ENCODE measurements at regions not wholly inside any gene's neighbourhood (a gene's known extent, or its start where the extent isn't known, plus 50 kb on each side); places are given as distances from the start of the nearest gene placed in this dataset.
"Not testable (repeated sequence)": the region's sequence is repeated elsewhere in the genome, so short reads cannot be mapped to it uniquely, and the experiment has no call there.

DNA sequence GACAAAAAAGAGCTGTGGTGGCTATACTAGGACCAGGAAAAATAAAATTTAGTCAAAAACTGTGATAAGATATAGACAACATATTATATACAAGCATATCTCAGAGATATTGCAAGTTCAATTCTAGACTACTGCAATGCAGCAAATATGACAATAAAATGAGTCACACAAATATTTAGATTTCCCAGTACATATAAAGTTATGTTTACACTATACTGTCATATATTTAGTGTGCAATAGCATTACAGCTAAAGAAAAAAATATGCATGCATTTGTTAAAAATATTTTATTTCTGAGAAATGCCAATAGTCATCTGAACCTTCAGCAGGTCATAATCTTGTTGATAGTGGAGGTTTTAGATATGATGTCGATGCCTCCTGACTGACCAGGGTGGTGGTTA lies 72.1 kb downstream of the AKR1C4 start:
- no peak for DNase-seq

DNA sequence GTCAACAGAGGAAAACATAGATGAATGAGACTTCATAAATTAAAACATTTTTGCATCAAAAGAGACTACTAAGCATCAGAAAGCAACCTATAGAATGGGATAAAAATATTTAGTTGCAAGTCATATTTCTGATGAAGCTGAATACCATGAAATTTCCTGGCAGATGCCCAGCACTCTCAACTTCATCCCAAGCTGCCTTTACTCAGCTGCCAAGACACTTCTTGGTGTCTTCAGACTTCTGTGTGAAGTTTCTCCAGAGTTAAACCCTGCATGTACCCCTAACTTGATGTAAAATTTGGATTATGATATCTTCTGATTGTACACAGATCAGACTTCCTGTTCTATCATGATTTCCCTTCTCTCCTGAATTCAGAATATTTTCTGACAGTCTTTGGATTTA lies 73.2 kb downstream of the AKR1C4 start:
- no peak for DNase-seq

DNA sequence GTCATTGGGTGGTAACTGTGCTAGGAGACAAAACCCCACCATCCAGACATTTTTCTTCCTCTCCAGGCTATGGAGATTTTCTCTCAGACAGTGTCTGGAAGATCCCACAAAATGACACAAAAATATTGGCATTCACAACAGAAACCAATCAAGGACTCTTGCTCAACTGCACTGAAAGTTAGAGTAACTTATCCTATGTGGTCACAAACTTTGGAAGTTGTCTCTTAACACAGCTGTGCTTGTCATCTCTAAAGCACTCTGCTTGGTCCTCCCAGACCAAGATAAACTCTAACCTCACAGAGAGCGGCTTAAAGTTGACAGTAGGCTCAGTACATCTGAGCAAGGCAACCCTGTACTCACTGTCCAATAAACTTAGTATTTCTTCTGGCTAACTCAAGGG lies 74.9 kb downstream of the AKR1C4 start:
- no peak for DNase-seq

DNA sequence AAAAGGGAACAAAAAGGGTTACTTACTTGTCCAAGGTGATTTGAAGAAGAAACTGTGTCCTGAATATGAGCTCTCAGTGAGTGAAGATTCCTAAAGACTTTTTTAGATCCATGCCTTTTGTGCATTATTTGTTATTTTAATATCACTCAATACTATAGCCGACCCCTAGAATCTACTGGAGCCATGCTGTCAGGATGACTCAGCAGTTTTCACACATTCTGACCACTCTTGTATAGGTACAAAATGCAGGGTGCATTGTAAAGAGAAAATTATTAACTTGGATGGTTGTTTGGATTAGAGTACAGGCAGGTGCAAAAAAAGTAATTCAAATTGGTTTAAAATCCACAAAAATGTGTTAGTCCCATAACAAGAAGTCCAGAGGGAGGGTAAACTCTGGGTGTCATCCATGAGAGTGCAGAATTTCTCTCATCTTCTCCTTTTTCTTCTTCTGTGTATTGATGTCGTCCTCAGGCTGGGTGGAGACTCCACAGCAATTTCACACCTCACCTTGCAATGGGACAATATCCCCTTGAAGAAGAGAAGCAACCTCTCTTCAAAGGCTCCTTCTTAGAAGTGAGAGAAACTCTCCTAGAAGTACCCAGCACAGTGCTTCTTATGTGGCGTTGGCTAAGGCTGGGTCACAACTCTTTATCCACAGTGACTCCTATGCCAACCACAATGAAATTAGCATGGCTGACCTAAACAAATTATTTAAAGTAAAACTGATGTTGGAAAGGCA lies 75.6 kb downstream of the AKR1C4 start:
- no peak for DNase-seq

DNA sequence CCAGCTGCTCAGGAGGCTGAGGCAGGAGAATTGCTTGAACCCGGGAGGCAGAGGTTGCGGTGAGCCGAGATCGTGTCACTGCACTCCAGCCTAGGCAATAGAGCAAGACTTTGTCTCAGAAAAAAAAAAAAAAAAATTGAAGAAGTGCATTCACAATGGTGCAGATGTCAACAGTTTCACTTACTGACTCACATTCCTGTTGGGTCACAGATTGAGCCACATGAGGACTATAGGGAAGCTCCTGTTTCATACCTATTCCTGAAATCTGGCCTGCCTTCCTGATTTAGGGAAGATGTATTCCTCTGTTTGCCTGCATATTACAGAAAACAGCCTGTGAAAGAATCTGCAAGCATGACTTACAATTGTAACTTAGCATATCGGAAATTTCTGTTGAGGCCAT lies 78.2 kb downstream of the AKR1C4 start:
- DNase-seq: no peak

DNA sequence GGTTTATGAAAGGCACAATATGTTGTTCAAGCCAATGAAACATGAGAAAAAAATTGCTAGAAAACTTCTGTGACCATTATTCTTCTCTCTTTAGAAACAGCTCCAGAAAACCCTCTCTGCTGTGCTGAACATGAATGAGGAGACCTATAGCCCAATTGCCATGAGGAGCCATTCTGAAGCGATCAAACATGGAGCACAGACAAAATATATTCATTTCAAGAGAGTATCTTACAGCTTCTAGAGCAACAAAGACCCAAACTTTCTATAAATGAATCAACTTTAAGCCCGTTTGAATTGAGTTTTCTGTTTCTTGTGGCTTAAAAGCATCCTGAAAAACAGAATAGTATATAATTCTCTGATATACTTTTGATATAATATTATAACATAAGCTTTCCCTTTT lies 83.4 kb upstream of the UCN3 start:
- DNase-seq: no peak

DNA sequence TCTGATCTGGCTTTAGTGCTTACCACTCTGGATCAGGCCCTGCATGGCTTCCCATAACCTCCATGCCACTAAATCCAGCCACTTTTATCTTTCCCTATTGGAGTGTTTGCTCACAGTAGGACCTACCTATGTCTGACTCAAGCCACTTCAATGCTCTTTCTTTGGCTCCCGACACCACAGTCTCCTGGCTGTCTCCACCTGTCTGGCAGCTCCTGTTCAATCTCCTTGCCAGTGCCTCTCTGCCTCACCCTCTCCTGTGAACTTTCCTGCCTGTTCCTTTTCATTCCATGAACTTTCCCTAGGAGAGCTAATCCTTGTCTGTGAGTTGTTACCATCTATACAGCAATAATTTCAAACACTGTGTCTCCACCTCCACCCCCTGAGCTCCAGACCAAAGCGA lies 82.6 kb upstream of the UCN3 start:
- no peak for DNase-seq

DNA sequence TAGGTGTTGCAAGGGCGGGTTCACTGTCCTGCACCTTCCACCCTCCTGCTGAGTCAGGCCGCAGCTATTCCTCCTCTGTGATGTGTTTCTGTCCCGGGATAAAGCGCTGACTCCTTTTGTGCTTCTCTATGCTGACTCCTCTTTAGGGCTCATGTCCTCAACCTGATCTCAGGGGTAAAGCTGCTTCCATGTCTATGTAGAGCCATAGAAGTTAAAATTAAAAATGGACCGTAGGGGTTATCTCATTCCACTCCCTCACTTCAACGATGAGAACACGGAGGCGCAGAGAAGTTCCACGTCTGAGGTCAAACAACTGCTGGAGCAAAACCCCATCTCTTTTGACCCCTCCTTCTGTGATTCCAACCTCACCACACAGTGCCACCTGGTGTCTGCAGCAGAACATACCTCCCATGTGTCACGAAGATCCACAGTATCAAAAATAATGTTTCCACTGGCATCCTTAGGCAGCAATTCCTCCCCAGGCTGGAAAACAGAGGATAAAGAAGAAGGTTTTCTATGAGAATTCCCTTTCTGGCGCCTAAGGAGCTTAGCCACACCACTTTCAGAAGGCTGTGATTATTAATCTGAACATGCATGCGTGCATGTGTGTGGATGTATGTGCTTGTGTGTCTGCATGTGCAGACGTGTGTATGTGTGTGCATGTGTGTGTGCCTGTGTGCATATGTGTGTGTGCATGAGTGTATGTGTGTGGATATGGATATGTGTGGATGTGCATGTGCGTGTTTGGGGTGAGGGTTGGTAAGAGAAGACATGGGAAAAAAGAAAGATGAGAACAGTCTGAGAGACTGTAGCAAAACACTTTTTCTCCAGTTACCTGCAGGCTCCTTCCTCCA lies 81.2 kb upstream of the UCN3 start:
- DNase-seq: peak; percentile 76

DNA sequence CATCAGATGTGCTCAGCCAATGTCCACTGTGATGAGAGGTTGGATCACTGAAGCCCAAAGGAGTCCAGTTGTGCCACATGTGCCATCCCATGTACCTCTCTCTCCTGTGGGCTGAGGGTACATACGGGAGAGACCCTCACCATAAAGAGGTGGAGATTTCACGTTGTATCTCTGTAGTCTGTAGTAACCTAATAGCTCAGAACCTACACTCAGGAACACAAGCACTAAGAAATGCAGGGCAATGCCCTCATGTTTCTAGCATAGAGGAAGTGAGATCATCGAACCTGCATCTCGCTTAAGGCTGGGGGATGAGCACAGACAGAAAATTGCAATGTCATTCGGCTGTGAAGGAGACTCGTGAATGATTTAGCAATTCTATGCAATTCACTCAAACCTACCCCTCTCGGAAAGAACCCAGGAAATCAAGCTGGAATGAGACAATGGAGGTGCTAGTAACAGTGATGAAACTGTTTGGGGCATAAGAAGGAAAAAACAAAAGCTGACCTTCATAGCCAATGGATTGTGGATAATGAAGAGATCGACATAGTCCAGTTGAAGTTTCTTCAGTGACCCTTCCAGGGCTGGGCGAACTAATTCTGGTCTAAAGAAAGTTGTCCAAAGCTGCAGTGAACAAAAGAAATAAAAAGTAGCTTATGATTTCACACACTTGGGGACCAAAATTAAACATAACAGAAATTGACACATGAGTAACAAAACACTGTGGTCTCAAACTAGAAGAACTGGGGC lies 80.3 kb upstream of the UCN3 start:
- peak; percentile 78 for DNase-seq

DNA sequence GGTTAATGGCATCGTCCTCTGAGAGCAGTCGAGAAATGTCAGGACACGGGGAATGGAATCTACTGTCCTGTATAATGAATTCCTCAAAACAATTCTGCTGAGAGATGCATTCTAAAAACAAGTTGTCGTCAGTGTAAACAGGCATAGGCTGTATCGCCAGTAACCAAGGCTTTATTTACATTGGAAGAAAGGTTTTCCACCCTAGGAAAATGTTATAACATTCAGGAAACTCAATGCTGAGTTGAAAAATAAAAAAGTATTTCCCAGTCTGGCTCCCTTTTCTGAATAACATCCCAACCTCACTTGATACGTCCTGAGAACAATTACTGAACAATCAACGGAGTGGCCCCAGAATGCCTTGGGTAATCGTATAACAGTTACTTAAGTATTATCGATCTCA lies 79.6 kb upstream of the UCN3 start:
- DNase-seq: no peak

DNA sequence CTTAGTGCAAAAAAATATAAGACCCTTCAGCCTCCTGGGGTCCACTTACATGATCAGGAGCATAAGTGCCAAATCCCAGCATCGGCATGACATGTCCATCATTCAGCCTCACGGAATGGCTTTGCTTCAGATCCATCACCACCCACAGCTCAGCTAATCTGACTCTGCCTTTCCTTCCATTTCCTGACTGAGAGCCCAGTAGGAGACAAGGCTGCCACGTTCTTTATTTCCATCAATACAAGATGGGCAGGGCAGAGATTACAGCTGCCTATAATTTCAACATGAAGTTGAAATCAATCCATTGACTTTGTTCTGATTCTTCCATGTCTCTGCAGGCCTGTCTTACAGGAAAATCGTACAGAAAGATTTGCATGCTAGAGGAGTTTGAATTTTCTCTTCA lies 76.4 kb upstream of the UCN3 start:
- DNase-seq: no peak

DNA sequence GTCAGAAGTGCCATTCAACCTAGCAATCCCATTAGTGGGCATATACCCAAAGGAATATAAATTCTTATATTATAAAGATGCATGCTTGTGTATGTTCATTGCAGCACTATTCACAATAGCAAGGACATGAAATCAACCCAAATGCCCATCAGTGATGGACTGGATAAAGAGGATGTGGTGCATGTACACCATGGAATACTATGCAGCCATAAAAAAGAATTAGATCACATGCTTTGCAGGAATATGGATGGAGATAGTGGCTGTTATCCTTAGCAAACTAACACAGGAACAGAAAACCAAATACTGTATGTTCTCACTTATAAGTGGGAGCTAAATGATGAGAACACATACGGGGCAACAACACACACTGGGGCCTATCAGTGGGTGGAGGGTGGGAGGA lies 75.5 kb upstream of the UCN3 start:
- not testable (repeated sequence) for DNase-seq

DNA sequence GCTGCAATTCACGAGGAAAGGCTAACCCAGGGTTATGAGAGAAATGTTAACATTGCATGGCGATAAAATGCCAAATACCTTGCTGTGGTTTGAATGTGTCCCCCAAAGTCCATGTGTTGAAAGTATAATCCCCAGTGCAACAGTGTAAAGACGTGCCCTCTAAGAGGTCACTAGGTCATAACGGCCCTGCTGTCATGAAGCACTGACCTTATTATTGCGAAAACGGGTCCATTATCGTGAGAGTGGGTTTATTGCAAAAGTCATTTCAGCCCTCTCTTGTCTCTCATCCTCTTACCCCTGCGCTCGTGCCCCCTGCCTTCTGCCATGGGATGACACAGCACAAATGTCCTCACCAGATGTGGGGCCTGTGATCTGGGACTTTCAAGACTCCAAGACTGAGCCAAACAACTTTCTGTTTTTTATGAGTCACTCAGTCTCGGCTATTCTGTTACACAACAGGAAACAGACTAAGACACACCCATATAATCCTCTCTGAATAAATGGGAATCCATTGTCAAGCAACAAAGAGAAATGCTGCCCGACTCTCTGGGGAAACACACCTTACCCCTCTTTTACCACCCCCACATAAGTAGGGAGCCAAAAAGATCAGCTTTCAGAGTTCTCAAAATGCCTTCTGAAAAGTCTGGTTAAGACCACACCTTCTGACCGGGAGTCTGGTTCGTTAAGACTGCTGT lies 73.1 kb upstream of the UCN3 start:
- no peak for DNase-seq

DNA sequence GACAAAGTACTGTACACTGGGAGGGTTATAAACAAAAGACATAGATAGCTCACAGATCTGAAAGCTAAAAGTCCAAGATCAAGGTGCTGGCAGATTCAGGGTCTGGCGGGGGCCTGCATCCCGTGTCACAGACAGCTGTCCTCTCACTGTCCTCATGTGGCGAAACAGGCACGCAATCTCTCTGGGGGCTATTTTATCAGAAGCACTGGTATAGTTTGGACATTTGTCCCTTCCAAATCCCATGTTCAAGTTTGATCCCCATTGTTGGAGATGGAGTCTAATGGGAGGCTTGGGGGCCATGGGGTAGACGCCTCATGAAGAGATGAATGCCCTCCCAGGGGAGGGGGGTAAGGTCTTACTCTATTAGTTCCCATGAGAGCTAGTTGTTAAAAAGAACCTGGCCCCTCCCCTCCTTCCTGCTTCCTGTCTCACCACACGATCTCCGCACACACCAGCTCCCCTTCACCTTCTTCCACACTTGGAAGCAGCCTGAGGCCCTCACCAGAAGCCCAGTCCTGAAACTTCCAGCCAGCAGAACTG lies 72.5 kb upstream of the UCN3 start:
- DNase-seq: no peak

DNA sequence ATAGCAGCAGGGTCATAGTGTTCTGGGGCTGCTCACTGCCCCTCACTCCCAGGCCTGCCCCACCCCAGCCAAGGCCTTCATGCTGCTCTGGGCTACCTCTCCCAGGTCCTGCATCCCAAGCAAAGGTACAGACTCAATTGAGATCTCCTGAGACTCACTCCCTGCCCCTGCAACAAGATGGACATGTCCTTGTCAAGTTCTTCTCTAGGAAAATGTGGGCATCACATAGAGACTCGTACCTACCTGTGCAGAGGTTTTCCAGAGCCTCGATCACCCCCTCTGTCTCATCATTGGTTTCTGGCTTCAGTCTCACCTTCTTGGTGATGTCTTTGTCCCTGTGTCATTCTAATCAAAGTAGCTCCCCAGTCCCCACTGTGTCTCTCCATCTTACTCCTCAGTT lies 71.8 kb upstream of the UCN3 start:
- not testable (repeated sequence) for DNase-seq

DNA sequence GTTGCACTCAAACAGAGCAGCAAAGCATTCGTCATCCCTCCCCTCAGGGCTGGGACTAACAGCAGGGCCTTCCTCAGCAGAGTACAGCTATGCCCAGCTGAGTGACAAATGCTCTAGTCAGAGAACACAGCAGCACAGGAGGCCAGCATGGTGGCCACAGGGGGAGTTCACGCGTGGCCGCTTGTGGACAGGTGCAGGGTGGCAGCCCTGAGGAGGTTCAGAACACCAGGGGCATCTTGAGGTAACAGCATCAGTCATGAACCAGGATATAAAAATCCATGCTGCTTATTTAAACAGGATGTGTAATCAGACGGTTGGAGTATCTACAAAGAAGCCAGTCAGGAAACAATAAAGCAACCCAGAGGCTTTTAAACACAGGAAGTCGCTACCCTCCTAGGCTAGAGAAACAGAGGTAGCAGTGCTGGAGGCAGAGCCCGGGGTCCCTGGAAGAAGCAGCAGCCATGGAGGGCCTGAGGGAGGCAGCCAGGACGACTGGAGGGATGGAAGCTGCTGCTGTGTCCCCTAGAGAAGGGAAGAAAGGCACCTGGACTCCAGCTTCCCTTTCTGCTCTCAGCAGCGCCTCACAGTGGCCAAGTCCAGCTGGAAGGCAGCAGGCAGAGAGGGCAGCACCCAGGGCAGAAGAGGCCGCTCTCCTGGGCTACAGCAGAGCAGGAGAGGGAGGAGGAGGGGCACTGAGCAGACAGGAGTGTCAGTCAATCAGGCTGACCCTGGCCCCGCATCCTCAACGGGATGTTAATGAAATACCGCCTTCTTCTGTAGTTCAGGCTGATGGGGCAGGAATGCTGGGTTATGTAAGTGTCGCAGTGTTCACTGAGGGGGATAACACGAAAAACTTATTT lies 70.8 kb upstream of the UCN3 start:
- no peak for DNase-seq

DNA sequence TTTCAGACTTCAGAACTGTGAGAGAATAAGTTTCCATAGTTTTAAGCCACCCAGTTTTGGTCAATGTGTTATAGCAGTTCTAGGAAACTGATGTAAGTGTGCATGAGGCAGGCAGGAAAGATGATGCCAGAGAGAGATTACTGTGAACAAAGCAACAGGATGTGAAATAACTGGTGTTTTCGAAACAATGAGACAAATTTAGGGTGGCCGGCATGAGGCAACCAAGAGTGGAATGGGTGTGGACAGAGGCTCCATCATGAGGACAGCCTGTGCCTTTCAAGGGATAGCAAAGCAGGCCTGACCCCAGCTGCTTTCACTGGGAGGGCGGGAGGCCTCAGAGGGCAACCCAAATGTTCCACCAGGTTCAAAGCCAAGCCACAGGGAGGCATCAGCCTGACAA lies 67.3 kb upstream of the UCN3 start:
- no peak for DNase-seq

DNA sequence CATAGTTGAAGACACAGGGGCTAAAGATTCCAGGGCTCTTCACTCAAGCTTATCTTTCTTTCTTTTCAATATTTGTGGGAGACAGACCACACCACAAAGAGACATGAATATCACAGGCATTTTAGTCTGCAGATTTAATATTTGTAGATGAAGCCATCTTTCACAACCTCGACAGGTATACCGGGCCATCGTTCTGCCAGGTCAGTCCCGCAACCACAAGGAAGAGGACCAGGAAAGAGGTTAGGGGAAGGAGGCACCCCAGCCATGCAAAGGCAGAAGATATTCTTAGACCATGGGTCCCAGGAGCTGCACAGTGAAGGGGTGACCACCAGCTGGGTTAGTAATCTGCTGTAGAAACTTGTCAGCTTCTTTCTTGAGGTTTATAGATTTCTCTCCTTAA lies 66.8 kb upstream of the UCN3 start:
- no peak for DNase-seq

DNA sequence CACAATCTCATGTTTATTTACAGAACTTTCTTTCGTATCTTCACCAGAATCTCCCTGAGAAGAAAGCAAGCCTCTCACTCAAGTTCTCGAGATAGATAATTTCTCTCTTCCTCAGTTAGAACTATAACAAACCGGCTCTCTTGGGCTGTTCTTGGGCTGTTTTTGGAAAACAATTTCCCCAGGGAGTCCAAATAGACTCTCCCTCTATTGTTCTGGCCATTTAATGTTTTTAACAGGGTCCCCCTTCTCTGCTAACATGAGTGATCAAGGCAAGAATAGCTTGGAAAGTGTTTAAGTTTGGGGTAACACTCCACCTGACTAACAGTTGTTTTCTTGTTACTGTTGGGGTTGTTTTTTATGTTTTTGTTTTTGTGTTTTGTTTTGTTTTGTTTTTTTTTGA lies 64.8 kb upstream of the UCN3 start:
- no peak for DNase-seq

DNA sequence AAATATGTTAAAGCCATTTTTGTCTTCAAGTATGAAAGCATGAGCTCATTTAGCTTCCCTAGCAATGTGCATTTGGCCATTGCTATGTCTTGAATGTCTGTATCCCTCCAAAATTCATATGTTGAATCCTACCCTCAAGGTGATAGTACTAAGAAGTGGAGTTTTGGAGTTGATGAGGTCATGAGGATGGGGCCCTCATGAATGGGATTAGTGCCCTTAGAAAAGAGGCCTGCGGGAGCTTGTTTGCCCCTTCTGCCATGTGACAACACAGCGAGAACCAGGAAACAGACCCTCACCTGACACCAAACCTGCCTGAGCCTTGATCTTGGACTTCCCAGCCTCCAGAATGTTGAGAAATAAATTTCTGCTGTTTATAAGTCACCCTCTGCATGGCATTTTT lies 61.3 kb upstream of the UCN3 start:
- DNase-seq: no peak

DNA sequence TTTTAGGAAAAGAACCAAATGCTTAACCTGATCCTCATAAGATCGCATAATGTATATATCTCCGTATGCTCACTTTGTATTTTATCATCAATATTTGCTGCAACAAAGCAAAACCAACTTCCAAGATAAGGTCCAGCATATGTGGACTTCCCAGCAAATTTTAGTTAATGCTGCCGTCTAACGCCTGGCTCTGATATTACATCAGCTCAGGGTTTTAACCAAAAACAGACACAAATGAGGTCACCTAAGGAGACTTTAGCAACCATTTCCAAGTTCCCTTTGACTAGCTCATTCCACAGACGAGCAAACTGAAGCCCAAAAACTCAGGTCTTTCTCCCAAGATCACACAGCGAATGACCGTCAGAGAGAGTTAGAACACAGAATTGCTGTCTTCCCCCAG lies 59.4 kb upstream of the UCN3 start:
- no peak for DNase-seq

DNA sequence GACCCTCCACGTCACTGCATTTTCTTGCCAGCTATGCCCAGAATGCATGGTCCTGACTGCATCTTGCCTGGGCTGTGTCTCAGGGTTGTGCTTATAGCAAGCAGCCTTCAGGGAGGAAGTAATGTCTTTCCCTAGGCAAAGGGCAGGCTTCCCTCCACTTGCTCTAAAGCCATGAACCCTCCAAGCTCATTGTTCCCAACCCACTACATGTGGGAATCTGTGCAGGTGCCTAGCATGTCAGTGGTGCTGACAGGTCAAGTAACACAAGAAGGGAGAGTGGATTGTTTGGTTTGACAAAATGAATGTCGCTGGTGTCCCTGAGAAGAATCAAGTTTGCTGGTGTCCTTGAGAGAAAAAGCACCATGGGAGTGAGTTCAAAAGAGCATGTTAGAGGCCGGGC lies 53.9 kb upstream of the UCN3 start:
- no peak for DNase-seq
